ENCODE measurements at regions not wholly inside any gene's neighbourhood (a gene's known extent, or its start where the extent isn't known, plus 50 kb on each side); places are given as distances from the start of the nearest gene placed in this dataset.

GRCh38 chr7:136359333-136359903 is 382.3 kb upstream of the MTPN start:
- Histone ChIP-seq H4K20me1 (replicated peaks; ENCODE audit: control insufficient read depth, extremely low read depth, insufficient read depth, low read length) (no peaks in the 10 kb centered on the region), H3K9me1 (replicated peaks; ENCODE audit: control insufficient read depth, extremely low read depth, insufficient read depth, low read length) (no peaks in the 10 kb centered on the region), H3K79me2 (ENCODE audit: control insufficient read depth, insufficient read depth, low read length) (no peaks in the 10 kb centered on the region), H3K9ac (replicated peaks; ENCODE audit: extremely low read depth, insufficient read depth, low read length) (no peak overlapping the region), H3K4me3 (replicated peaks in 1 of 3; ENCODE audit: insufficient read depth in 1 of 3, low read depth in 1 of 3, low read length in 3 of 3) (no peak overlapping the region), H3K4me1 (ENCODE audit: control insufficient read depth, extremely low read depth, insufficient read depth, low read length) (no peaks in the 10 kb centered on the region), H2AFZ (ENCODE audit: low read depth, low read length) (no peak overlapping the region), H3K9me3 (replicated peaks; ENCODE audit: control insufficient read depth, insufficient read depth, low read length) (no peaks in the 10 kb centered on the region), H3K27me3 (ENCODE audit: control insufficient read depth in 2 of 2, insufficient read depth in 2 of 2, low read length in 2 of 2) (no peaks in the 10 kb centered on the region), H3K4me2 (ENCODE audit: insufficient read depth, low read length) (no peak overlapping the region), H3K36me3 (ENCODE audit: control insufficient read depth in 2 of 2, extremely low read depth in 1 of 2, insufficient read depth in 2 of 2, low read length in 2 of 2) (no peaks in the 10 kb centered on the region), H3K27ac (ENCODE audit: insufficient read depth, low read depth, low read length) (no peak overlapping the region)
- dilution Hi-C loops (cut with MboI; ENCODE audit: extremely low pct_ligation_motif_present, low sequenced_read_pairs) (no loop called here), intact Hi-C loops (cut with micrococcal nuclease) (no loop called here)
- TF ChIP-seq MAX (IDR thresholded peaks at IDR 0.05; ENCODE audit: insufficient read depth, insufficient read length), result no peak
- no peak for TF ChIP-seq MYC (IDR thresholded peaks at IDR 0.05; ENCODE audit: low read depth, low read length)
- no peak for TF ChIP-seq GATA2 (IDR thresholded peaks at IDR 0.05; ENCODE audit: insufficient read depth, insufficient read length, low read depth, low read length)
- TF ChIP-seq JUN (IDR thresholded peaks at IDR 0.05; ENCODE audit: borderline replicate concordance, insufficient read depth, insufficient read length, low read depth), result no peak
- TF ChIP-seq POLR2AphosphoS5 (IDR thresholded peaks at IDR 0.05; ENCODE audit: insufficient read depth, low read depth, low read length), result no peak
- no peak for TF ChIP-seq CTCF (IDR thresholded peaks at IDR 0.05; ENCODE audit: extremely low read depth in 1 of 2, insufficient read depth in 1 of 2, low read depth in 1 of 2, low read length in 2 of 2)
- no peak for TF ChIP-seq FOS (IDR thresholded peaks at IDR 0.05; ENCODE audit: borderline replicate concordance, insufficient read depth, low read length)
- FAIRE-seq, result no peak
- DNase-seq (ENCODE audit: low read depth, low spot score), result no peak
- BruUV-seq (replicated peaks), result no TSS peak
- CTCF ChIA-PET, result no interaction called here
- POLR2A ChIA-PET, result no interaction called here

All from endothelial cell of umbilical vein (primary cell).